ENCODE measurements at regions not wholly inside any gene's neighbourhood (a gene's known extent, or its start where the extent isn't known, plus 50 kb on each side); places are given as distances from the start of the nearest gene placed in this dataset.
A peak's percentile ranks its signal among the peaks of the same experiment; 100 is the strongest.

GRCh38 chr5:125835293-125836172, 587.7 kb upstream of the GRAMD2B start:
- DNase-seq (ENCODE audit: low spot score), result peak; percentile 44

GRCh38 chr5:125836256-125836655, 587.0 kb upstream of the GRAMD2B start:
- DNase-seq (ENCODE audit: low spot score), result no peak

- DNase-seq (ENCODE audit: low spot score), result peak; percentile 61
Observed at GRCh38 chr5:125837866-125838265, 585.3 kb upstream of the GRAMD2B start.

GRCh38 chr5:125847561-125847960, 575.6 kb upstream of the GRAMD2B start:
- DNase-seq (ENCODE audit: low spot score), result no peak

GRCh38 chr5:125848751-125849150, 574.5 kb upstream of the GRAMD2B start:
- no peak for DNase-seq (ENCODE audit: low spot score)

- DNase-seq (ENCODE audit: low spot score), result no peak
Observed at GRCh38 chr5:125856949-125857348, 566.3 kb upstream of the GRAMD2B start.

- DNase-seq (ENCODE audit: low spot score), result no peak
Observed at GRCh38 chr5:125863579-125863978, 559.6 kb upstream of the GRAMD2B start.

GRCh38 chr5:125865166-125865815, 557.9 kb upstream of the GRAMD2B start:
- no peak for DNase-seq (ENCODE audit: low spot score)

- no peak for DNase-seq (ENCODE audit: low spot score)
Observed at GRCh38 chr5:125868036-125868435, 555.2 kb upstream of the GRAMD2B start.

- DNase-seq (ENCODE audit: low spot score), result no peak
Observed at GRCh38 chr5:125870256-125870655, 553.0 kb upstream of the GRAMD2B start.

- no peak for DNase-seq (ENCODE audit: low spot score)
Observed at GRCh38 chr5:125874057-125874456, 549.2 kb upstream of the GRAMD2B start.

- no peak for DNase-seq (ENCODE audit: low spot score)
Observed at GRCh38 chr5:125874717-125875116, 548.5 kb upstream of the GRAMD2B start.

GRCh38 chr5:125877248-125877647, 546.0 kb upstream of the GRAMD2B start:
- no peak for DNase-seq (ENCODE audit: low spot score)

GRCh38 chr5:125882061-125882460, 541.1 kb upstream of the GRAMD2B start:
- DNase-seq (ENCODE audit: low spot score), result no peak

GRCh38 chr5:125883223-125883622, 540.0 kb upstream of the GRAMD2B start:
- DNase-seq (ENCODE audit: low spot score), result peak; percentile 35

- DNase-seq (ENCODE audit: low spot score), result no peak
Observed at GRCh38 chr5:125888358-125888757, 534.9 kb upstream of the GRAMD2B start.

- peak; percentile 78 for DNase-seq (ENCODE audit: low spot score)
Observed at GRCh38 chr5:125890511-125890931, 532.7 kb upstream of the GRAMD2B start.

- DNase-seq (ENCODE audit: low spot score), result no peak
Observed at GRCh38 chr5:125891061-125891725, 532.0 kb upstream of the GRAMD2B start.

GRCh38 chr5:125894383-125894782, 528.8 kb upstream of the GRAMD2B start:
- DNase-seq (ENCODE audit: low spot score), result no peak

GRCh38 chr5:125896368-125896767, 526.8 kb upstream of the GRAMD2B start:
- no peak for DNase-seq (ENCODE audit: low spot score)

GRCh38 chr5:125897089-125897488, 526.1 kb upstream of the GRAMD2B start:
- no peak for DNase-seq (ENCODE audit: low spot score)

GRCh38 chr5:125898851-125899405, 524.3 kb upstream of the GRAMD2B start:
- DNase-seq (ENCODE audit: low spot score), result no peak

Measured in umbilical cord (tissue), 1 donor.